Coronary artery (tissue), 2 donors: ENCODE measurements at regions not wholly inside any gene's neighbourhood (a gene's known extent, or its start where the extent isn't known, plus 50 kb on each side); places are given as distances from the start of the nearest gene placed in this dataset.
A peak's percentile ranks its signal among the peaks of the same experiment; 100 is the strongest.

Experiments used
- DNase-seq: peaks from one replicate; pipeline ENCODE4 v3.0.0-alpha.2; 2017; ENCODE audit warnings: low spot score
- H3K27ac ChIP-seq, 2 donors: fragments of 200-600 bp; sonication (generic); one replicate each; pipeline ENCODE4 v1.5.1; 2016 to 2019
- H3K4me3 ChIP-seq: fragments of 200-600 bp; sonication (generic); 2 replicates; pipeline ENCODE4 v1.5.1; 2016; ENCODE audit warnings: mild to moderate bottlenecking, moderate library complexity
- CTCF ChIP-seq: fragments of 200-600 bp; sonication (generic); IDR thresholded peaks from one replicate; pipeline ENCODE4 v1.5.1; 2019; ENCODE audit warnings: antibody characterized with exemption

GRCh38 chr17:22242472-22242871, 550.1 kb downstream of the KCNJ18 start:
- no peak for DNase-seq
- no peak for TF ChIP-seq CTCF
- H3K4me3 ChIP-seq, result no peak overlapping the region
- no peak overlapping the region for H3K27ac ChIP-seq

- TF ChIP-seq CTCF, result no peak
- DNase-seq, result no peak
- H3K4me3 ChIP-seq, result no peak overlapping the region
- H3K27ac ChIP-seq, result no peak overlapping the region
These were observed 559.2 kb downstream of the KCNJ18 start for GRCh38 chr17:22251498-22251897.

- Histone ChIP-seq H3K4me3 (no peak overlapping the region), H3K27ac (no peak overlapping the region)
- no peak for DNase-seq
- no peak for TF ChIP-seq CTCF
These were observed 560.7 kb downstream of the KCNJ18 start for GRCh38 chr17:22253007-22253406.

- no peak overlapping the region for H3K27ac ChIP-seq
- no peak overlapping the region for H3K4me3 ChIP-seq
- TF ChIP-seq CTCF, result no peak
- no peak for DNase-seq
These were observed 573.5 kb downstream of the KCNJ18 start for GRCh38 chr17:22265807-22266206.

- TF ChIP-seq CTCF, result no peak
- no peak overlapping the region for H3K27ac ChIP-seq
- no peak for DNase-seq
- H3K4me3 ChIP-seq, result no peak overlapping the region
These were observed 573.9 kb downstream of the KCNJ18 start for GRCh38 chr17:22266231-22266630.

- Histone ChIP-seq H3K27ac (no peak overlapping the region), H3K4me3 (no peak overlapping the region)
- no peak for TF ChIP-seq CTCF
- DNase-seq, result no peak
These were observed 574.7 kb downstream of the KCNJ18 start for GRCh38 chr17:22267019-22267418.

GRCh38 chr17:22268214-22268911, 576.0 kb downstream of the KCNJ18 start:
- Histone ChIP-seq H3K4me3 (no peak overlapping the region), H3K27ac (no peak overlapping the region)
- DNase-seq, result peak; percentile 35
- no peak for TF ChIP-seq CTCF
